Activated T-cell treated with anti-CD3 and anti-CD28 coated beads for 1 hour (primary cell): ENCODE measurements at regions not wholly inside any gene's neighbourhood (a gene's known extent, or its start where the extent isn't known, plus 50 kb on each side); places are given as distances from the start of the nearest gene placed in this dataset.

Source experiments
- DNase-seq: peaks from one replicate; pipeline ENCODE4 v3.0.0-alpha.2; 2020; ENCODE audit warnings: low read depth

GRCh38 chr16:65543781-65544740, 422.2 kb upstream of the CDH11 start:
- DNase-seq: no peak

- DNase-seq: no peak
Measured at GRCh38 chr16:65541646-65542045, 419.8 kb upstream of the CDH11 start.

- no peak for DNase-seq
Measured at GRCh38 chr16:65540901-65541300, 419.0 kb upstream of the CDH11 start.

- DNase-seq: no peak
Measured at GRCh38 chr16:65538976-65539375, 417.1 kb upstream of the CDH11 start.

- DNase-seq: no peak
Measured at GRCh38 chr16:65537336-65537735, 415.5 kb upstream of the CDH11 start.

- no peak for DNase-seq
Measured at GRCh38 chr16:65534121-65534528, 412.3 kb upstream of the CDH11 start.

- no peak for DNase-seq
Measured at GRCh38 chr16:65532846-65533245, 411.0 kb upstream of the CDH11 start.

- DNase-seq: no peak
Measured at GRCh38 chr16:65532258-65532657, 410.4 kb upstream of the CDH11 start.

GRCh38 chr16:65531475-65531874, 409.6 kb upstream of the CDH11 start:
- DNase-seq: no peak

- no peak for DNase-seq
Measured at GRCh38 chr16:65525707-65526106, 403.8 kb upstream of the CDH11 start.

- DNase-seq: no peak
Measured at GRCh38 chr16:65524997-65525396, 403.1 kb upstream of the CDH11 start.

- DNase-seq: no peak
Measured at GRCh38 chr16:65524231-65524630, 402.4 kb upstream of the CDH11 start.

GRCh38 chr16:65523283-65523944, 401.6 kb upstream of the CDH11 start:
- no peak for DNase-seq

GRCh38 chr16:65522412-65522811, 400.5 kb upstream of the CDH11 start:
- DNase-seq: no peak

GRCh38 chr16:65521633-65522328, 399.9 kb upstream of the CDH11 start:
- no peak for DNase-seq

GRCh38 chr16:65519402-65519801, 397.5 kb upstream of the CDH11 start:
- DNase-seq: no peak

GRCh38 chr16:65515193-65515592, 393.3 kb upstream of the CDH11 start:
- DNase-seq: no peak

GRCh38 chr16:65510850-65511249, 389.0 kb upstream of the CDH11 start:
- DNase-seq: no peak

GRCh38 chr16:65510241-65510640, 388.4 kb upstream of the CDH11 start:
- no peak for DNase-seq

GRCh38 chr16:65509172-65509571, 387.3 kb upstream of the CDH11 start:
- no peak for DNase-seq

- no peak for DNase-seq
Measured at GRCh38 chr16:65500919-65501318, 379.1 kb upstream of the CDH11 start.

- DNase-seq: no peak
Measured at GRCh38 chr16:65500007-65500406, 378.1 kb upstream of the CDH11 start.

GRCh38 chr16:65499566-65499965, 377.7 kb upstream of the CDH11 start:
- no peak for DNase-seq
